ENCODE measurements at regions not wholly inside any gene's neighbourhood (a gene's known extent, or its start where the extent isn't known, plus 50 kb on each side); places are given as distances from the start of the nearest gene placed in this dataset.

- Histone ChIP-seq H3K4me3 (no peak overlapping the region), H3K9me3 (replicated peaks in 1 of 3) (no peaks in the 10 kb centered on the region), H3K27me3 (no peaks in the 10 kb centered on the region), H3K36me3 (replicated peaks in 1 of 2) (no peaks in the 10 kb centered on the region), H3K27ac (no peak overlapping the region), H3K4me1 (replicated peaks in 1 of 2) (no peaks in the 10 kb centered on the region)
- TF ChIP-seq, protein P1, sequence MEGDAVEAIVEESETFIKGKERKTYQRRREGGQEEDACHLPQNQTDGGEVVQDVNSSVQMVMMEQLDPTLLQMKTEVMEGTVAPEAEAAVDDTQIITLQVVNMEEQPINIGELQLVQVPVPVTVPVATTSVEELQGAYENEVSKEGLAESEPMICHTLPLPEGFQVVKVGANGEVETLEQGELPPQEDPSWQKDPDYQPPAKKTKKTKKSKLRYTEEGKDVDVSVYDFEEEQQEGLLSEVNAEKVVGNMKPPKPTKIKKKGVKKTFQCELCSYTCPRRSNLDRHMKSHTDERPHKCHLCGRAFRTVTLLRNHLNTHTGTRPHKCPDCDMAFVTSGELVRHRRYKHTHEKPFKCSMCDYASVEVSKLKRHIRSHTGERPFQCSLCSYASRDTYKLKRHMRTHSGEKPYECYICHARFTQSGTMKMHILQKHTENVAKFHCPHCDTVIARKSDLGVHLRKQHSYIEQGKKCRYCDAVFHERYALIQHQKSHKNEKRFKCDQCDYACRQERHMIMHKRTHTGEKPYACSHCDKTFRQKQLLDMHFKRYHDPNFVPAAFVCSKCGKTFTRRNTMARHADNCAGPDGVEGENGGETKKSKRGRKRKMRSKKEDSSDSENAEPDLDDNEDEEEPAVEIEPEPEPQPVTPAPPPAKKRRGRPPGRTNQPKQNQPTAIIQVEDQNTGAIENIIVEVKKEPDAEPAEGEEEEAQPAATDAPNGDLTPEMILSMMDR (IDR thresholded peaks at IDR 0.05) = no peak
- no peak for TF ChIP-seq POLR2A (IDR thresholded peaks at IDR 0.05)
- DNase-seq = no peak
- WGBS, 4 donors = 49 to 58% (median 54%) methylated on average over 2 of the region's 2 CpGs
- intact Hi-C loops (cut with DNase I) = no loop called here
These were observed 130.5 kb upstream of the EPHA7 start for GRCh38 chr6:93549868-93550267.

- H3K27ac ChIP-seq = no peak overlapping the region
- WGBS, 4 donors = 67 to 70% (median 68%) methylated on average over 6 of the region's 6 CpGs
- no peak for DNase-seq
- no peaks in the 10 kb centered on the region for H3K9me3 ChIP-seq (replicated peaks in 1 of 3)
- no peaks in the 10 kb centered on the region for H3K4me1 ChIP-seq (replicated peaks in 1 of 2)
- no peak for TF ChIP-seq POLR2A (IDR thresholded peaks at IDR 0.05)
- TF ChIP-seq, protein P1 (IDR thresholded peaks at IDR 0.05) = no peak
- intact Hi-C loops (cut with DNase I) = no loop called here
- H3K27me3 ChIP-seq = no peaks in the 10 kb centered on the region
- no peaks in the 10 kb centered on the region for H3K36me3 ChIP-seq (replicated peaks in 1 of 2)
- H3K4me3 ChIP-seq = no peak overlapping the region
These were observed 105.5 kb upstream of the EPHA7 start for GRCh38 chr6:93524671-93525451.

GRCh38 chr6:93523365-93523764, 104.0 kb upstream of the EPHA7 start:
- no peaks in the 10 kb centered on the region for H3K9me3 ChIP-seq (replicated peaks in 1 of 3)
- no peak overlapping the region for H3K27ac ChIP-seq
- no peaks in the 10 kb centered on the region for H3K27me3 ChIP-seq
- intact Hi-C loops (cut with DNase I) = no loop called here
- no peaks in the 10 kb centered on the region for H3K4me1 ChIP-seq (replicated peaks in 1 of 2)
- TF ChIP-seq, protein P1 (IDR thresholded peaks at IDR 0.05) = no peak
- no peak for TF ChIP-seq POLR2A (IDR thresholded peaks at IDR 0.05)
- no peak for DNase-seq
- no peak overlapping the region for H3K4me3 ChIP-seq
- 57 to 72% (median 66%) methylated on average over 1 of the region's 1 CpG for WGBS, 4 donors
- no peaks in the 10 kb centered on the region for H3K36me3 ChIP-seq (replicated peaks in 1 of 2)

- DNase-seq = no peak
- Histone ChIP-seq H3K9me3 (replicated peaks in 1 of 3) (no peaks in the 10 kb centered on the region), H3K4me1 (replicated peaks in 1 of 2) (no peaks in the 10 kb centered on the region), H3K27me3 (no peaks in the 10 kb centered on the region), H3K4me3 (no peak overlapping the region), H3K27ac (no peak overlapping the region), H3K36me3 (replicated peaks in 1 of 2) (no peaks in the 10 kb centered on the region)
- intact Hi-C loops (cut with DNase I) = no loop called here
- no peak for TF ChIP-seq POLR2A (IDR thresholded peaks at IDR 0.05)
- TF ChIP-seq, protein P1 (IDR thresholded peaks at IDR 0.05) = no peak
- WGBS, 4 donors = 54 to 72% (median 63%) methylated on average over 2 of the region's 2 CpGs
These were observed 97.1 kb upstream of the EPHA7 start for GRCh38 chr6:93516441-93516840.

Data from adrenal gland (tissue), 9 donors.